Activated CD8-positive, alpha-beta memory T cell treated with anti-CD3 and anti-CD28 coated beads, Interleukin-2, amount 50 U/mL, for 24 hours (primary cell): ENCODE measurements at regions not wholly inside any gene's neighbourhood (a gene's known extent, or its start where the extent isn't known, plus 50 kb on each side); places are given as distances from the start of the nearest gene placed in this dataset.
"Not testable (repeated sequence)": the region's sequence is repeated elsewhere in the genome, so short reads cannot be mapped to it uniquely, and the experiment has no call there.

ENCODE experiments used
- DNase-seq: peaks from one replicate; pipeline ENCODE4 v3.0.0-alpha.2; 2020; ENCODE audit errors: extremely low read depth

GRCh38 chr2:3036432-3037125 lies 341.0 kb downstream of the EIPR1 start:
- DNase-seq = no peak

DNA sequence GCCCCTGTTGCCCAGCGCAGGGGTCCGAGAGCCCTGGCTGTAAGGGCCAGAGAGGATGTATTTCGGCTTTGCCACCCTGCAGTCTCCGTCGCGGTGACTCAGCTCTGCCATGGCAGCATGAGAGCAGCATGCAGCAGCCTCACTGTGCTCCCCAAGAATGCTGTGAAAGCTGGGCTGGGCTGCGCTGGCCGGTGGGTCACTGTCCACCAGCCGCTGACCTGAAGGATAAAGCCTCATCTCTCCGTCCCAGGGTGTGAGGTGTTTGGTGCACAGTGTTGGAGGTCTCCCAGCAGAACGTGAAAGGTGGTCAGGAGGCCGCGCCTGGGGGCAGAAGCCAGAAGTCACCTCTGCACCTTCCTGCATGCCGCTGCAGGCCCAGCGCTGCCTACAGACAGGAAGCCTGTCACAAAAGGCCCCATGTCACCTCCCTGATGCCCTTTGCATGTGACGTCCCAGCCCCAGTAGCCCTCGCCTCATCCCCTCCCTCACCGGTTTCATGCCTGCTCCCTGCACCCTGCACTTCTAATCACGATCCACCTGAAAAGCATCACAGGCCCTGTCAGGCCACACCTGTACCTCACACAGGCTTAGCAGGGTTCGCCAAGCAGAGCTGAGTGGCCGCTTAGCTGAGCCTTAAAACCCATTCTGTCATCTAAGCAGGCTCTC lies 342.1 kb downstream of the EIPR1 start:
- no peak for DNase-seq

GRCh38 chr2:3034856-3035255 lies 342.8 kb downstream of the EIPR1 start:
- no peak for DNase-seq

DNA sequence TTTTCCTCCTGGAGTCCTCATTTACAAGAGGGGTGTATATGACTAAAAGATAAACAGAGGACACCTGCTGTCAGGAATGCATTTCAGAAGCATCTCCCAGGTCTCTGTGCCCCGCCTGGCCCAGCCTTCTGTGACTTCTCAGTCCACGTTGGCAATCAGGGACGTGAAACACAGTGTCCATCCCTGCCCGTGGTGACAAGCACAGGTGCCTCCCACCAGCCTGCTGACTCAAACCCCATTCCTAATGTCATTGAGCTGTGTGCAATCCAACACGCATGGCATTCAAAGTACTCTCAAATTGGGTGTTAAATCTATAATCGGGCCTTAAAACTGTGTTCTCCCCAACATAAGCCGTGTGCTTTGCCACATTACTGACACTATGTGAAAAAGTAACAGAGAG lies 343.2 kb downstream of the EIPR1 start:
- no peak for DNase-seq

- DNase-seq = no peak
Observed at GRCh38 chr2:3033315-3033714, 344.3 kb downstream of the EIPR1 start.

DNA sequence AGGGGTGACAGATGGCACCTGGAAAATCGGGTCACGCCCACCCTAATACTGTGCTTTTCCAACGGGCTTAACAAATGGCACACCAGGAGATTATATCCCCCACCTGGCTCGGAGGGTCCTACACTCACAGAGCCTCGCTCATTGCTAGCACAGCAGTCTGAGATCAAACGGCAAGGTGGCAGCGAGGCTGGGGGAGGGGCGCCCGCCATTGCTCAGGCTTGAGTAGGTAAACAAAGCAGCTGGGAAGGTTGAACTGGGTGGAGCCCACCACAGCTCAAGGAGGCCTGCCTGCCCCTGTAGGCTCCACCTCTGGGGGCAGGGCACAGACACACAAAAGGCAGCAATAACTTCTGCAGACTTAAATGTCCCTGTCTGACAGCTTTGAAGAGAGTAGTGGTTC lies 346.8 kb downstream of the EIPR1 start:
- not testable (repeated sequence) for DNase-seq

GRCh38 chr2:3025984-3026383 lies 351.6 kb downstream of the EIPR1 start:
- no peak for DNase-seq

DNA sequence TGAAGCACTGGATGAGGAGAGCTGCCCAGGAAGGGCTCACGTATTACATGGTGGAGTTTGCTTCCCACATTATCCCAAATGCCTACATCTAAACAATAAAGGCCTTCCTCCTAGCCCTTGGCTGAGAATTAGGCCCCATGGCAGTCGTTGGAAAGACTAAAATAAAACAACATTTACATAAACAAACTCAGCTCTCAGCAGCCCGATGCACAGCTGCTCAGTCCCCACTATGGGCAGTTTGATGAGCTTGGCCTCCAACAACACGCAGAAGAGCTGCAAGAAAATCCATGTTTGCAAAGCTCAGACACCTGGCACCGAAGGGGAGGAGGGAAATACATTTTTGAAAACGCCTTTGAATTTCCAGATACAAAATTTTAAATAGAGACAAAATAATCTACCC lies 352.4 kb downstream of the EIPR1 start:
- DNase-seq = no peak

- DNase-seq = no peak
Observed at GRCh38 chr2:3024401-3024935, 353.1 kb downstream of the EIPR1 start.

DNA sequence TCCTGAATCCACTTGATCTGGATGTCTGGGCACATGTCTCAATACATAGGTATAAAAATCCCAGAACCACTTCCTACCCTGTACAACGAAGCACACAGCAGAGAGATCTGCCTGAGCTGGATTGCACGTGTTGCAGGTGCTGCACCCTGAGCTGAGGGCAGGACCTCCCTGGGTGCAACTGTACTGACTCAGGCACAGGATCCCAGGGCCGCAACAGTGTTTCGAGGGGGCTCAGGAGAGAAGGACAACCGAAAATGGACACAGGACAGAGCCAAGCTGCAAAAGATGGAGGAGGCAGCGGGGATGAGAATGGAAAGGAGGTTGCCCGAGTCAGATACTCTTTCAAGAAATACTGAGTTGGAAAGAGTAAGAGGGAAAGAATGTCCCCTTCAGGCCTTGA lies 354.1 kb downstream of the EIPR1 start:
- no peak for DNase-seq

DNA sequence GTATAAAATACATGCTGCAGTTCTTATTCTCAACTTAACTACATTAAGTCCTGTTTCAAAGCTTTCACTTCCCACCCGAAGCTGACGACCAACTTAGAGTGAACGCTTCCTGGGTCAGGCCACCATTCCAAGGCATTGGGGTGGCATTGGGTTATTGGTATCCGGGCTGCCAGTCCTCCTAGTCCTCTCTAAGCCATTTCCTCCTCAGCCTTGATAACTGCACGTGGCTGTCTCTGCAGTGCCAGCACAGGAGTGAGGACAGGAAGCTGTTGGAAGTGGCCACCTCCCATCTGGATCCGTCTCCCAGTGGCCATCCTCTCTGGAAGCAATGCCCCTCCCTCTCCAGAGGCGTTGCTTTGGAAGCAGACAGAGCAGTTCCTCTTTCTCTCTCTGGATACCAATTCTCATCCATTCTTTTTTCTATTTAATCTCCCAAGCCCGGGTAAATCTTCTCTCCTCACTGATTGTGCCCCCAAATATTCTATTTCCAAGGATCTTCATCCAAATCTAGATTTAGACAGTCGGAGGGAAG lies 354.7 kb downstream of the EIPR1 start:
- no peak for DNase-seq

DNA sequence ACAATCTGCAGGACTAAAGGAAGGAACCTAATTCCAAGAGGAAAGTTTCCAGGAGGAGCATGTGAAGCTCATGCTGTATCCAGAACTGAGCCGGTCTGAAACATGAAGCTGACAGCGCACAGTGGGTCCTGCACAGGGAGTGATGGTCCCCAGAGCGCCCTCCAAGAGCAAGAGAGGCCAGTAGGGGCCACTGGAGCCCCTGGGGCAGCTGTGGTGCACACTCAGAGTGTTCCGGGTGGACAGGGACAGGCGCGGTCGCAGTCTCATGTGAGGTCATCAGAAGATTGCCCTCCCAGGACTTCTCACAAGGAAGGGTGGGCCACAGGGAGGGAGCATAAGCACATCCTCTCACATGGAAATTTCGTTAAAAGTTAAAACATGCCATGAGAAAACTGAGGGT lies 355.9 kb downstream of the EIPR1 start:
- DNase-seq = no peak

GRCh38 chr2:3010001-3010400 lies 367.6 kb downstream of the EIPR1 start:
- no peak for DNase-seq

DNA sequence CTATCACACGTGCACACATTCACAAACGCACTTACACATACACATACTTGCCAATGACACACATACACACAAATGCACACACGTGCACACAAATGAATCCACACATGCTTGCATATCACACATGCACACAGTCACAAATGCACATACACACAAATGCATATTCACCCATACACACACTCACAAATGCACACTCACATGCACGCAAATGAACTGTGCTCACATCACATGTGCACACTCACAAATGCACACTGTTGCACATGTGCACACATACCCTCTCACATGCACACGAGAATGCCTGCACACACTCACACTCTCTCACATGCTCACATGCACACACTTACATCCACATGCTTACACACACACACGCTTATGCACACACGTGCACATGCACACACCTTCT lies 368.1 kb downstream of the EIPR1 start:
- DNase-seq = no peak

- DNase-seq = no peak
Observed at GRCh38 chr2:3009005-3009404, 368.6 kb downstream of the EIPR1 start.

DNA sequence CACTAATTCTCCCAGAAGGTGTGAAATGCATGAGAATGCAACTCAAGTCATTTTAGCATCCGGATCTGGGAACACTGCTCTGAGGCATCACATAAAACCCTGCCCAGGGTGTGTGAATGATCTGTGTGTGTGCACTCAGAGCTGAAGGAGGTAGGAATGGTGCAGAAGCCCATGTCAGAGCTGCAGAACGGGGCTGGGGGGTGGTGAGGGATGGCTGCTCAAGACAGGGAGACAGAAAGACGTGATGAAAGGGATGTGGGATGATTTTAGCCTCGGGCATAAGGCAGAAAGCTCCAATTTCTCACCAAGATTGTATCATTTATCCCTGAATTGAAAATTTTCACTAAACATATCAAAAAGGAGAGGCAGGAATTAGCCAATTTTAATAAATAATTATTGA lies 369.1 kb downstream of the EIPR1 start:
- DNase-seq = no peak

- DNase-seq = no peak
Observed at GRCh38 chr2:3007135-3007534, 370.5 kb downstream of the EIPR1 start.

DNA sequence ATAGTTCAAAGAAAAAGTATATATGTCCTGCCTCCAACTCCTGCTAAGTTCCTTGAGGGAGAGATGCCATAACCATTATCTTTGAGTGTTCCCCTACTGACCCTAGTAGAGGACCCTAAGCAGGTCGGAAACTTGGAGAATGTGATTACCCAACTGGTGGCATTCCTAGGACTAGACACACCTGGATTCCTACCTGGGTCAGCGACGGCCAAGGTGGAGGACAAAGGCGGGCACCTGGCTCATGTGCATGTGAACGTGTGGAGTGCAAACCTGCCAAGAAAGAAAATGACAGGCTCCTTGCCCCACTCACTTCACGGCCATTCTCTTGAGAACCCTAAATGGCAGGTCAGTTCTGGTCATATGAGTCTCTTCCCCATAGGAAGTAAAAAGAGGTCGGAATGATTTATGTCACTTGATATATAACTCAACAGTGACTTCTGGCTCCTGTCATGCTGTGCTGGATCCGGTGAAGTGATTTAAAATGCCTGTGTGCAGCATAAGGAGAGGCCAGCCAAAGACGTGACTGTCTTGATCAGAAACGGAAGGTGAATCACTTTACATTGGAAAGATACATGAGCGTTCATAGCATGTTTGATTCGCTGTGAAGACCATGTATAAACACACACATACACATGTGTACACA lies 371.6 kb downstream of the EIPR1 start:
- DNase-seq = no peak

DNA sequence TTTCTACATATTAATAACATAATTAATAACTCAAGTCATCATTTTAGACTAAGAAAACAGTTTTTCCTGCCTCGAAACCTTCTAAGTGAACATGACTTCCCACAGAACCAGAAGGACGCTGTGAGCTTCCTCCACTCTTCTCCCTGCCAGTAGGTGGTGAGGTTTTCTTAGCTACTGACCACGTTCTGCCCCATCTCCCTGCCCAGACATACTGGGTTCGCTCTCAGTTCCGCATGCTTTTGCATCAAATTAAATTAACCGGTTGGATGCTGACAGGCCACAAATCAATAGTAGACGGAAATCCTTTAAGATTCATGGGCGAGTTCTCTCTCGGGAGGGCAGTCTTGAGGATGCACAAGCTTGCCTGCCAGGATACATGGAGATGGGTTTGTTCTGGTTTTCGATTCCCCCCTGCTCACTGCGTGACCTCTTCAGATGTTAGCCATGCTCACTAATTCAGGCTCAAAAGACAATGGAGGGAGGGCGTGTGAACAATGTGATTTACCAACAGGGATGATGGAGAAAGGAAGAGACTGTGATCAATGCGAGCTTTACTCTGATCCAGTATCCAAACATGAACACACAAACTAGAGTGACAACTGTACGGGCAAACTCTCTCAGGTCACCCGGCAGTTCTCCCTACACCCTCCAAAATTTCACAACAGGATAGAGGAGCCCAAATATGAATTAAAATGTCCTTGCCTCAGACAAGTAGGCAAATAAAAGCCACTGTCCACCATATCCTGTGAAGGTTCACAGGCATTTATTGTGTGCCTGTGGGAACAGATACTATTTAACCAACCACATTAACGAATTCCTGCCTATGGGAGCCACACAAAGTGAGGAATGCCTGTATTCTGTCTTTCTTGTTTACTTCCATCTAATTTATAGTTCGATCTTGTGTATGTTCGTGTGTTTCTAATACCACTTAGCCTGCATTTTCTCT lies 375.7 kb downstream of the EIPR1 start:
- DNase-seq = no peak

- DNase-seq = no peak
Observed at GRCh38 chr2:3000968-3001367, 376.6 kb downstream of the EIPR1 start.

GRCh38 chr2:3000125-3000524 lies 377.5 kb downstream of the EIPR1 start:
- no peak for DNase-seq

GRCh38 chr2:2998971-2999370 lies 378.6 kb downstream of the EIPR1 start:
- no peak for DNase-seq
